Activated CD4-positive, alpha-beta T cell treated with anti-CD3 and anti-CD28 coated beads, Interleukin-2, Interleukin-4, amounts not matched to agents 100 ng/mL and 50 ng/mL, durations not matched to agents 16 hours and 8 hours (primary cell): ENCODE measurements at regions not wholly inside any gene's neighbourhood (a gene's known extent, or its start where the extent isn't known, plus 50 kb on each side); places are given as distances from the start of the nearest gene placed in this dataset.
"Not testable (repeated sequence)": the region's sequence is repeated elsewhere in the genome, so short reads cannot be mapped to it uniquely, and the experiment has no call there.

ENCODE experiments used
- DNase-seq: peaks from one replicate; pipeline ENCODE4 v3.0.0-alpha.2; 2020; ENCODE audit warnings: low spot score

- DNase-seq = no peak
These were observed 533.0 kb downstream of the KCNA4 start for GRCh38 chr11:29483831-29484230.

GRCh38 chr11:29482510-29482909 is 534.3 kb downstream of the KCNA4 start:
- DNase-seq = no peak

GRCh38 chr11:29481738-29482137 is 535.1 kb downstream of the KCNA4 start:
- DNase-seq = no peak

- DNase-seq = no peak
These were observed 535.8 kb downstream of the KCNA4 start for GRCh38 chr11:29480981-29481380.

GRCh38 chr11:29458252-29458651 is 558.6 kb downstream of the KCNA4 start:
- no peak for DNase-seq

GRCh38 chr11:29452146-29452545 is 564.7 kb downstream of the KCNA4 start:
- no peak for DNase-seq

GRCh38 chr11:29449281-29450074 is 567.4 kb downstream of the KCNA4 start:
- DNase-seq = no peak

GRCh38 chr11:29448246-29448877 is 568.5 kb downstream of the KCNA4 start:
- no peak for DNase-seq

- DNase-seq = no peak
These were observed 569.0 kb downstream of the KCNA4 start for GRCh38 chr11:29447821-29448220.

GRCh38 chr11:29446132-29446531 is 570.7 kb downstream of the KCNA4 start:
- DNase-seq = no peak

GRCh38 chr11:29445191-29445590 is 571.6 kb downstream of the KCNA4 start:
- not testable (repeated sequence) for DNase-seq

GRCh38 chr11:29438815-29439214 is 578.0 kb downstream of the KCNA4 start:
- no peak for DNase-seq

- DNase-seq = no peak
These were observed 581.4 kb downstream of the KCNA4 start for GRCh38 chr11:29435421-29435820.

GRCh38 chr11:29432719-29433325 is 584.0 kb downstream of the KCNA4 start:
- no peak for DNase-seq

- no peak for DNase-seq
These were observed 611.5 kb downstream of the KCNA4 start for GRCh38 chr11:29405305-29405704.

- no peak for DNase-seq
These were observed 621.2 kb downstream of the KCNA4 start for GRCh38 chr11:29395555-29396072.

GRCh38 chr11:29389793-29390192 is 627.0 kb downstream of the KCNA4 start:
- DNase-seq = no peak

GRCh38 chr11:29373725-29374124 is 643.1 kb downstream of the KCNA4 start:
- DNase-seq = no peak

GRCh38 chr11:29368126-29368525 is 648.7 kb downstream of the KCNA4 start:
- no peak for DNase-seq

- no peak for DNase-seq
These were observed 652.8 kb downstream of the KCNA4 start for GRCh38 chr11:29364006-29364405.

- DNase-seq = no peak
These were observed 655.5 kb downstream of the KCNA4 start for GRCh38 chr11:29361369-29361768.

GRCh38 chr11:29353833-29354232 is 663.0 kb downstream of the KCNA4 start:
- no peak for DNase-seq

- DNase-seq = no peak
These were observed 664.5 kb downstream of the KCNA4 start for GRCh38 chr11:29352273-29352795.
